HG03378 (cell line): ENCODE measurements at regions not wholly inside any gene's neighbourhood (a gene's known extent, or its start where the extent isn't known, plus 50 kb on each side); places are given as distances from the start of the nearest gene placed in this dataset.
"Not testable (repeated sequence)": the region's sequence is repeated elsewhere in the genome, so short reads cannot be mapped to it uniquely, and the experiment has no call there.

Experiments
- ATAC-seq: cut with Tn5 transposase; IDR thresholded peaks from one replicate; pipeline ENCODE4 v1.9.1; 2021; ENCODE audit warnings: mild to moderate bottlenecking, moderate library complexity; ENCODE audit not compliant: unreplicated experiment

GRCh38 chr6:76790045-76790796 lies 673.1 kb downstream of the HTR1B start:
- ATAC-seq, result no peak

- ATAC-seq, result no peak
These were observed 673.7 kb downstream of the HTR1B start for GRCh38 chr6:76789580-76789979.

- ATAC-seq, result no peak
These were observed 675.1 kb downstream of the HTR1B start for GRCh38 chr6:76788155-76788554.

GRCh38 chr6:76779068-76779467 lies 684.2 kb downstream of the HTR1B start:
- ATAC-seq, result no peak

GRCh38 chr6:76776876-76777275 lies 686.4 kb downstream of the HTR1B start:
- ATAC-seq, result no peak

- no peak for ATAC-seq
These were observed 688.4 kb downstream of the HTR1B start for GRCh38 chr6:76774781-76775384.

- ATAC-seq, result no peak
These were observed 690.3 kb downstream of the HTR1B start for GRCh38 chr6:76772951-76773350.

- no peak for ATAC-seq
These were observed 692.1 kb downstream of the HTR1B start for GRCh38 chr6:76771059-76771634.

- ATAC-seq, result no peak
These were observed 693.0 kb downstream of the HTR1B start for GRCh38 chr6:76770281-76770680.

- ATAC-seq, result no peak
These were observed 694.7 kb downstream of the HTR1B start for GRCh38 chr6:76768556-76768955.

- ATAC-seq, result no peak
These were observed 691.6 kb upstream of the IMPG1 start for GRCh38 chr6:76764057-76764456.

- ATAC-seq, result no peak
These were observed 680.4 kb upstream of the IMPG1 start for GRCh38 chr6:76752841-76753240.

- not testable (repeated sequence) for ATAC-seq
These were observed 672.9 kb upstream of the IMPG1 start for GRCh38 chr6:76745388-76745787.

- ATAC-seq, result not testable (repeated sequence)
These were observed 671.8 kb upstream of the IMPG1 start for GRCh38 chr6:76744151-76744720.

GRCh38 chr6:76742919-76743318 lies 670.5 kb upstream of the IMPG1 start:
- ATAC-seq, result no peak

GRCh38 chr6:76719449-76719848 lies 647.0 kb upstream of the IMPG1 start:
- no peak for ATAC-seq

GRCh38 chr6:76708641-76709331 lies 636.3 kb upstream of the IMPG1 start:
- no peak for ATAC-seq

GRCh38 chr6:76707630-76708029 lies 635.2 kb upstream of the IMPG1 start:
- no peak for ATAC-seq

GRCh38 chr6:76706631-76707030 lies 634.2 kb upstream of the IMPG1 start:
- ATAC-seq, result no peak

GRCh38 chr6:76706086-76706485 lies 633.6 kb upstream of the IMPG1 start:
- ATAC-seq, result no peak

- ATAC-seq, result no peak
These were observed 631.3 kb upstream of the IMPG1 start for GRCh38 chr6:76703786-76704185.
